Nephron progenitor cell (in vitro differentiated cells): ENCODE measurements at regions not wholly inside any gene's neighbourhood (a gene's known extent, or its start where the extent isn't known, plus 50 kb on each side); places are given as distances from the start of the nearest gene placed in this dataset.
A peak's percentile ranks its signal among the peaks of the same experiment; 100 is the strongest.

Source experiments
- DNase-seq: peaks from one replicate; pipeline ENCODE4 v3.0.0; 2021
- H3K27ac Mint-ChIP-seq: 2 replicates; pipeline ENCODE4 v1.8.0; 2021; ENCODE audit warnings: mild to moderate bottlenecking, moderate library complexity, mixed read lengths
- H3K27me3 Mint-ChIP-seq: 2 replicates; pipeline ENCODE4 v1.8.0; 2021; ENCODE audit warnings: mild to moderate bottlenecking, low read depth, mixed read lengths; ENCODE audit not compliant: poor library complexity
- H3K36me3 Mint-ChIP-seq: 2 replicates; pipeline ENCODE4 v1.8.0; 2021; ENCODE audit warnings: low read depth, mixed read lengths
- H3K4me1 Mint-ChIP-seq: 2 replicates; pipeline ENCODE4 v1.8.0; 2021; ENCODE audit warnings: mixed read lengths
- H3K4me3 Mint-ChIP-seq: 2 replicates; pipeline ENCODE4 v1.8.0; 2021; ENCODE audit warnings: mild to moderate bottlenecking, moderate library complexity, mixed read lengths
- H3K9me3 Mint-ChIP-seq: 2 replicates; pipeline ENCODE4 v1.8.0; 2021; ENCODE audit warnings: mild to moderate bottlenecking, moderate library complexity, mixed read lengths
- CTCF ChIP-seq: fragments of 200-600 bp; sonication (generic); IDR thresholded peaks from 2 replicates; pipeline ENCODE4 v1.5.0; 2021; ENCODE audit warnings: antibody characterized with exemption

GRCh38 chr14:85150166-85150565 lies 379.8 kb upstream of the FLRT2 start:
- Mint-ChIP-seq H3K9me3 (peaks cover 7% of the 10 kb centered on the region), H3K27ac (peak overlapping the region; percentile 20), H3K4me3 (no peak overlapping the region), H3K4me1 (peaks cover 47% of the 10 kb centered on the region), H3K27me3 (no peaks in the 10 kb centered on the region), H3K36me3 (peaks cover 7% of the 10 kb centered on the region)
- DNase-seq: no peak
- no peak for TF ChIP-seq CTCF

- Mint-ChIP-seq H3K4me1 (peaks cover 24% of the 10 kb centered on the region), H3K9me3 (no peaks in the 10 kb centered on the region), H3K27me3 (no peaks in the 10 kb centered on the region), H3K36me3 (no peaks in the 10 kb centered on the region), H3K4me3 (no peak overlapping the region), H3K27ac (no peak overlapping the region)
- no peak for TF ChIP-seq CTCF
- no peak for DNase-seq
Measured at GRCh38 chr14:85154714-85155113, 375.2 kb upstream of the FLRT2 start.

GRCh38 chr14:85156319-85156718 lies 373.6 kb upstream of the FLRT2 start:
- H3K36me3 Mint-ChIP-seq: no peaks in the 10 kb centered on the region
- DNase-seq: no peak
- H3K27me3 Mint-ChIP-seq: no peaks in the 10 kb centered on the region
- peaks cover 4% of the 10 kb centered on the region for H3K9me3 Mint-ChIP-seq
- peaks cover 17% of the 10 kb centered on the region for H3K4me1 Mint-ChIP-seq
- TF ChIP-seq CTCF: no peak
- H3K27ac Mint-ChIP-seq: no peak overlapping the region
- H3K4me3 Mint-ChIP-seq: no peak overlapping the region

- peaks cover 20% of the 10 kb centered on the region for H3K9me3 Mint-ChIP-seq
- H3K36me3 Mint-ChIP-seq: no peaks in the 10 kb centered on the region
- H3K27me3 Mint-ChIP-seq: peaks cover 5% of the 10 kb centered on the region
- no peak overlapping the region for H3K27ac Mint-ChIP-seq
- DNase-seq: no peak
- no peak overlapping the region for H3K4me3 Mint-ChIP-seq
- TF ChIP-seq CTCF: no peak
- H3K4me1 Mint-ChIP-seq: peaks cover 1% of the 10 kb centered on the region
Measured at GRCh38 chr14:85159726-85160125, 370.2 kb upstream of the FLRT2 start.

GRCh38 chr14:85165094-85165493 lies 364.9 kb upstream of the FLRT2 start:
- no peak for TF ChIP-seq CTCF
- Mint-ChIP-seq H3K27ac (no peak overlapping the region), H3K36me3 (no peaks in the 10 kb centered on the region), H3K4me3 (no peak overlapping the region), H3K27me3 (peaks cover 5% of the 10 kb centered on the region), H3K4me1 (no peaks in the 10 kb centered on the region), H3K9me3 (peaks cover 20% of the 10 kb centered on the region)
- no peak for DNase-seq

GRCh38 chr14:85169381-85169780 lies 360.6 kb upstream of the FLRT2 start:
- Mint-ChIP-seq H3K4me3 (no peak overlapping the region), H3K4me1 (no peaks in the 10 kb centered on the region), H3K27ac (no peak overlapping the region), H3K27me3 (no peaks in the 10 kb centered on the region), H3K9me3 (no peaks in the 10 kb centered on the region), H3K36me3 (no peaks in the 10 kb centered on the region)
- TF ChIP-seq CTCF: no peak
- DNase-seq: no peak
